ENCODE measurements at regions not wholly inside any gene's neighbourhood (a gene's known extent, or its start where the extent isn't known, plus 50 kb on each side); places are given as distances from the start of the nearest gene placed in this dataset.

DNA sequence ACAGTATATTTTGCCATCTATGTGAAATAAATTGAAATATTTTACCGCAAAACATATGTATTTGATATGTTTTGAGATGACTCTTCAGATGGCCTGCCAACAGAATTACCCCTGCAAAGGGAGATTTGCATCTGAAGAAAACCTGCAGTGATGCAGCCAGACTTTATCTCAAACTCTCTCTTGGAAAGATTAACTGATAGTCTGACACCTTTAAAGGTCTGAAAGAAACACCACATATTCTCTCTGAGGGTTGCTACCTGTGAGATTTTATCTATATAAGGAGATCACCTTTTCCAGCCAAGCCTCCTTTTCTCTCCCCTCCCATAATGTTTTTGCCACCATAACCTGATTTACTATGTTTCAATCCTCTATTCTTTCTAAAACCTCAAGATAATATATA, 1106.3 kb upstream of the IGFBP7 start:
- no peak overlapping the region for H3K27ac ChIP-seq (ENCODE audit: low read length, poor library complexity, severe bottlenecking)
- DNase-seq: no peak
- no peak overlapping the region for H3K4me3 ChIP-seq (ENCODE audit: insufficient read depth in 1 of 2, low read depth in 1 of 2, low read length in 2 of 2)
- H3K4ac ChIP-seq (ENCODE audit: low read depth in 1 of 2, low read length in 2 of 2): no peak overlapping the region
- no peaks in the 10 kb centered on the region for H3K4me1 ChIP-seq (ENCODE audit: control insufficient read depth, insufficient read depth, low read depth, low read length)
- H2AK5ac ChIP-seq (ENCODE audit: low read length, severe bottlenecking): no peak overlapping the region
- no peak overlapping the region for H4K91ac ChIP-seq (ENCODE audit: low read length)
- H2BK5ac ChIP-seq (ENCODE audit: low read depth, low read length, poor library complexity, severe bottlenecking): no peak overlapping the region
- H3K9ac ChIP-seq (ENCODE audit: low read length): no peak overlapping the region
- no peak overlapping the region for H2BK15ac ChIP-seq (ENCODE audit: low read depth, poor library complexity, severe bottlenecking)
- H3K27me3 ChIP-seq (ENCODE audit: control insufficient read depth in 1 of 2, insufficient read depth in 1 of 2, low read length in 2 of 2): no peaks in the 10 kb centered on the region
- H4K8ac ChIP-seq (ENCODE audit: low read length): no peak overlapping the region
- no peak overlapping the region for H3K18ac ChIP-seq (ENCODE audit: low read depth in 1 of 2, low read length in 2 of 2)
- H3K9me3 ChIP-seq (ENCODE audit: control insufficient read depth, low read length): peaks cover 10% of the 10 kb centered on the region
- no peak overlapping the region for H2BK120ac ChIP-seq (ENCODE audit: low read depth, low read length)
- WGBS: 100% methylated on average over 1 of the region's 1 CpG
- no peak overlapping the region for H2BK12ac ChIP-seq (ENCODE audit: low read length in 2 of 2)
- H3K36me3 ChIP-seq (ENCODE audit: control insufficient read depth in 1 of 2, insufficient read depth in 2 of 2, low read depth in 1 of 2, low read length in 2 of 2): no peaks in the 10 kb centered on the region
- H3K79me1 ChIP-seq (replicated peaks; ENCODE audit: low read length, poor library complexity, severe bottlenecking): no peaks in the 10 kb centered on the region
- no peak overlapping the region for H3K23ac ChIP-seq (ENCODE audit: low read length in 2 of 2)
- H3K14ac ChIP-seq (ENCODE audit: low read length in 2 of 2): no peak overlapping the region
- H2AFZ ChIP-seq (ENCODE audit: low read depth, low read length): no peak overlapping the region
- no peak overlapping the region for H3K4me2 ChIP-seq (ENCODE audit: low read length, poor library complexity, severe bottlenecking)

DNA sequence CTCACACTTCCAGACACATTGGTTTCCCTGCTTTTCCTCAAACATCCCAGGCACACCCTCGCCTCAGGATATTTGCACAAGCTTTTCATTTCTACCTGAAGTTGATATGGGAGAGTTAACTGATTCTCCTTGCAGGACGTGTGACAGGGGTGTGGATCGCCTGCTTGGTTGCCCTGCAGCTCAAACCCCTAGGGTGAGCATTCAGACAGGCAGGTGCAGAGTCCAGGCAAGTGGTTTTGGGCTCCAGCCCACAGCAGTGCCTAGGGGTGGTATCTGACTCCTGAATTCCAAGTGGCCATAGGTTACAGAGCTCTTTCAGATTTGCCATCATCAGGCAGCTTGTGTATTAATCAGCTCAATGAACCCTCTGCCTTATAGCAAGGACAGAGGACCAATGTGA, 1104.2 kb upstream of the IGFBP7 start:
- Histone ChIP-seq H2BK12ac (ENCODE audit: low read length in 2 of 2) (no peak overlapping the region), H3K79me1 (replicated peaks; ENCODE audit: low read length, poor library complexity, severe bottlenecking) (no peaks in the 10 kb centered on the region), H2BK120ac (ENCODE audit: low read depth, low read length) (no peak overlapping the region), H3K27me3 (ENCODE audit: control insufficient read depth in 1 of 2, insufficient read depth in 1 of 2, low read length in 2 of 2) (no peaks in the 10 kb centered on the region), H3K4me3 (ENCODE audit: insufficient read depth in 1 of 2, low read depth in 1 of 2, low read length in 2 of 2) (no peak overlapping the region), H4K8ac (ENCODE audit: low read length) (no peak overlapping the region), H3K4me2 (ENCODE audit: low read length, poor library complexity, severe bottlenecking) (no peak overlapping the region), H2BK15ac (ENCODE audit: low read depth, poor library complexity, severe bottlenecking) (no peak overlapping the region), H3K23ac (ENCODE audit: low read length in 2 of 2) (no peak overlapping the region), H3K27ac (ENCODE audit: low read length, poor library complexity, severe bottlenecking) (no peak overlapping the region), H3K4me1 (ENCODE audit: control insufficient read depth, insufficient read depth, low read depth, low read length) (no peaks in the 10 kb centered on the region), H3K9me3 (ENCODE audit: control insufficient read depth, low read length) (peaks cover 3% of the 10 kb centered on the region), H3K36me3 (ENCODE audit: control insufficient read depth in 1 of 2, insufficient read depth in 2 of 2, low read depth in 1 of 2, low read length in 2 of 2) (no peaks in the 10 kb centered on the region), H4K91ac (ENCODE audit: low read length) (no peak overlapping the region), H2AK5ac (ENCODE audit: low read length, severe bottlenecking) (no peak overlapping the region), H3K4ac (ENCODE audit: low read depth in 1 of 2, low read length in 2 of 2) (no peak overlapping the region), H2AFZ (ENCODE audit: low read depth, low read length) (no peak overlapping the region), H3K14ac (ENCODE audit: low read length in 2 of 2) (no peak overlapping the region), H3K18ac (ENCODE audit: low read depth in 1 of 2, low read length in 2 of 2) (no peak overlapping the region), H3K9ac (ENCODE audit: low read length) (no peak overlapping the region), H2BK5ac (ENCODE audit: low read depth, low read length, poor library complexity, severe bottlenecking) (no peak overlapping the region)
- whole genome bisulfite sequencing: 60% methylated on average over 3 of the region's 3 CpGs
- no peak for DNase-seq

DNA sequence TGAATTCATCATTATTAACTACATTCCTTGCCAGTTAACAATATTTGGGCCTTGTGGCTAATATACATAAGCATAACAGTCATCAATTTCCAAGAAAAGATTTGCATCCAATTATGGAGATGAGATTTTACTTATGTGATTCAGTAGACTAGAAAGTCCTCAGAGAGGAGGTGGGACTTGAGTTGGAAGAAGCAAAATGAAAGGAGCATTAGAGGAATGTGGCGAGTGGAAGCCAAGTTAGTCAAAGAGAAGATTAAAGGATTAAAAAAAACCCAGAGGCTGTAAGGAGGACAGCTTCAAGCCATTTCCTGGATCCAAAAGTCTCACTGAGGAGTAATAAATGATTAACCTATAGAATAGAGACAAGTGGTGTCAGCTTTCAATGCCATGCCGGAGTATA, 1099.4 kb upstream of the IGFBP7 start:
- Histone ChIP-seq H4K8ac (ENCODE audit: low read length) (no peak overlapping the region), H3K4me3 (ENCODE audit: insufficient read depth in 1 of 2, low read depth in 1 of 2, low read length in 2 of 2) (no peak overlapping the region), H3K4me2 (ENCODE audit: low read length, poor library complexity, severe bottlenecking) (no peak overlapping the region), H3K14ac (ENCODE audit: low read length in 2 of 2) (no peak overlapping the region), H3K9me3 (ENCODE audit: control insufficient read depth, low read length) (no peaks in the 10 kb centered on the region), H2BK12ac (ENCODE audit: low read length in 2 of 2) (no peak overlapping the region), H2AK5ac (ENCODE audit: low read length, severe bottlenecking) (no peak overlapping the region), H3K36me3 (ENCODE audit: control insufficient read depth in 1 of 2, insufficient read depth in 2 of 2, low read depth in 1 of 2, low read length in 2 of 2) (no peaks in the 10 kb centered on the region), H3K27me3 (ENCODE audit: control insufficient read depth in 1 of 2, insufficient read depth in 1 of 2, low read length in 2 of 2) (no peaks in the 10 kb centered on the region), H3K23ac (ENCODE audit: low read length in 2 of 2) (no peak overlapping the region), H2AFZ (ENCODE audit: low read depth, low read length) (no peak overlapping the region), H3K79me1 (replicated peaks; ENCODE audit: low read length, poor library complexity, severe bottlenecking) (no peaks in the 10 kb centered on the region), H3K4ac (ENCODE audit: low read depth in 1 of 2, low read length in 2 of 2) (no peak overlapping the region), H2BK120ac (ENCODE audit: low read depth, low read length) (no peak overlapping the region), H3K9ac (ENCODE audit: low read length) (no peak overlapping the region), H3K27ac (ENCODE audit: low read length, poor library complexity, severe bottlenecking) (no peak overlapping the region), H4K91ac (ENCODE audit: low read length) (no peak overlapping the region), H3K4me1 (ENCODE audit: control insufficient read depth, insufficient read depth, low read depth, low read length) (no peaks in the 10 kb centered on the region), H2BK5ac (ENCODE audit: low read depth, low read length, poor library complexity, severe bottlenecking) (no peak overlapping the region), H2BK15ac (ENCODE audit: low read depth, poor library complexity, severe bottlenecking) (no peak overlapping the region), H3K18ac (ENCODE audit: low read depth in 1 of 2, low read length in 2 of 2) (no peak overlapping the region)
- DNase-seq: no peak
- WGBS: 97% methylated on average over 2 of the region's 2 CpGs

DNA sequence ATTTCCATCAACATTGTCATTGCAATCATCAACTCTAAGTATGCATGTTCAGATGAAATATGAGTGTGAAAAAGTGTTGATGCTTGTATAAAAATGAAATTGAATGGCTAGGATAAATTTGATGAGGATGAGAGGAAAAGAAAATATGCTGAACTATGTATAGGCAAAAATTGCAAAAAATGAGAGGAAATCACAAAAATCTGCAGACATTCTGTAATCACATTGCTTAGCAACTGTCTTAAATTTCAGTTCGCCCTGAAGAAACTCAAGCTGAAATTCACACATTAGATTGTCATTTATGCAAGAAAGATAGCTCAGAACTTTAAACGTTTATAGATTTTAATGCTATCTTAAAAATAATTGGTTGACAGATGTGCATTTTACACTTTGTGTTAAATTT, 1098.8 kb upstream of the IGFBP7 start:
- Histone ChIP-seq H2AK5ac (ENCODE audit: low read length, severe bottlenecking) (no peak overlapping the region), H3K4me1 (ENCODE audit: control insufficient read depth, insufficient read depth, low read depth, low read length) (no peaks in the 10 kb centered on the region), H3K9me3 (ENCODE audit: control insufficient read depth, low read length) (no peaks in the 10 kb centered on the region), H3K4me3 (ENCODE audit: insufficient read depth in 1 of 2, low read depth in 1 of 2, low read length in 2 of 2) (no peak overlapping the region), H2BK15ac (ENCODE audit: low read depth, poor library complexity, severe bottlenecking) (no peak overlapping the region), H3K4me2 (ENCODE audit: low read length, poor library complexity, severe bottlenecking) (no peak overlapping the region), H3K18ac (ENCODE audit: low read depth in 1 of 2, low read length in 2 of 2) (no peak overlapping the region), H3K27ac (ENCODE audit: low read length, poor library complexity, severe bottlenecking) (no peak overlapping the region), H3K23ac (ENCODE audit: low read length in 2 of 2) (no peak overlapping the region), H3K36me3 (ENCODE audit: control insufficient read depth in 1 of 2, insufficient read depth in 2 of 2, low read depth in 1 of 2, low read length in 2 of 2) (no peaks in the 10 kb centered on the region), H3K4ac (ENCODE audit: low read depth in 1 of 2, low read length in 2 of 2) (no peak overlapping the region), H3K27me3 (ENCODE audit: control insufficient read depth in 1 of 2, insufficient read depth in 1 of 2, low read length in 2 of 2) (no peaks in the 10 kb centered on the region), H3K79me1 (replicated peaks; ENCODE audit: low read length, poor library complexity, severe bottlenecking) (no peaks in the 10 kb centered on the region), H2BK12ac (ENCODE audit: low read length in 2 of 2) (no peak overlapping the region), H4K8ac (ENCODE audit: low read length) (no peak overlapping the region), H3K9ac (ENCODE audit: low read length) (no peak overlapping the region), H3K14ac (ENCODE audit: low read length in 2 of 2) (no peak overlapping the region), H4K91ac (ENCODE audit: low read length) (no peak overlapping the region), H2BK5ac (ENCODE audit: low read depth, low read length, poor library complexity, severe bottlenecking) (no peak overlapping the region), H2BK120ac (ENCODE audit: low read depth, low read length) (no peak overlapping the region), H2AFZ (ENCODE audit: low read depth, low read length) (no peak overlapping the region)
- no CpG with 5 or more reads among the region's 2 CpGs for WGBS
- no peak for DNase-seq

Data from mesenchymal stem cell (in vitro differentiated cells and primary cell).